Erythroblast (primary cell): ENCODE measurements at regions not wholly inside any gene's neighbourhood (a gene's known extent, or its start where the extent isn't known, plus 50 kb on each side); places are given as distances from the start of the nearest gene placed in this dataset.

Source experiments
- GATA1 ChIP-seq: IDR thresholded peaks from 2 replicates; pipeline ENCODE4 v1.6.1; 2011; ENCODE audit warnings: low read depth, mild to moderate bottlenecking, control low read depth, low read length, moderate library complexity
- POLR2A ChIP-seq: IDR thresholded peaks from 2 replicates; pipeline ENCODE4 v1.6.1; 2011; ENCODE audit warnings: mild to moderate bottlenecking, low read length

GRCh38 chr3:21356402-21356801 is 394.6 kb downstream of the ZNF385D start:
- no peak for TF ChIP-seq POLR2A
- TF ChIP-seq GATA1: no peak
